ENCODE measurements at regions not wholly inside any gene's neighbourhood (a gene's known extent, or its start where the extent isn't known, plus 50 kb on each side); places are given as distances from the start of the nearest gene placed in this dataset.

DNA sequence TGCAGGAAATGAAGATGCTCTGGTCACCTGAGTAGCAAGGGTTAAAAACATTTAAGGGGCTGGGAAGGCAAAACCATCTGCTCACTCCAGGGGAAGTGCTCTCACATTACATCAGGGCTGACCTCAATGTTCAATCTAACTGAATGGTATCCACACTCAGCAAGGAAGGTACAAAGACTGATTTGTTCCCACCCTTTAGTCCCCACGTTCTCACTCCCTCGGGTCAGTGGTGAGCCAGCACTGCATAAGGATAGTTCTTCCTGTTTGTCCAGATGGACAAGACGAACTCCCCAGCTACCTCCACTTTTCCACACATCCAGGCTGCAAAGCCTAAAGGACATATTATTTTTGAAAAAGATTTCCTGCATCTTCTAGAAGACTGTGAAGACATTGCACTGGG lies 126.6 kb upstream of the SLC14A2 start:
- DNase-seq (ENCODE audit: low read depth): no peak

DNA sequence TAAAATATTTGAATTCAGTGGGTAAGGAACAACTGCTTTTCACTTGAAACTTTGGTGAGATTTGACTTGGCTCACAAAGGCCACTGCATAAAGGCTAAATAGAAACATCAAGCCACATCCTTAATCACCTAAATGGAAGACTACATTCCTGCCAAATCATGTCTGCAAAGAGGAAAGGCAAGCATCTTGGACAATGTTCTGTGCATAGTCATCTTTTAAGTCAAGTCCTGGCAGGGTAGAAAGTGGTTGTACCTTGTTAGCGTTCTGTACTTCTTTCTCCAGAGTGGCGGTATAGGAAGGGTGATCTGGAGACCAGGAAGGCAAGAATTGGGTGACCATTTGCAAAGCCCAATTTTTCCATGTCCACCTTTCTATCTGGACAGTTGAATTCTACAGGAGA lies 121.4 kb upstream of the SLC14A2 start:
- DNase-seq (ENCODE audit: low read depth): no peak

DNA sequence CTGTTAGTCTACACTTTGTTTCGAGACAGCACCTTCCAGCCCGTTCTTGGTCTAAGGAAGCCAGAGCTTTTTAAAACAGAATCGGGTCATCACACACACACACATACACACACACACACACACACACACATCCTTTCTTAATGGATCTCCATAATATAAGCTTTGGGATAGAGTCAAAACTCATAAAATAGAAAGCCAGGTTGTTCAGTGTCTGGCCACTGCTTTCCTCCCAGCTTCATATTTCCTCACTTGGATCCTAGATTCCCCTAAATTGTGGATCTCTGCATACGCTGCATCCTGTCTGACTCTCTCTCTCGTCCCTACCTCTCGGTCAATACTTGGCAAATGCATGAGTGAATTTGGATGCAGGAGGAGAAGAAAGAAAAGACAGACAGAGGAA lies 120.5 kb upstream of the SLC14A2 start:
- no peak for DNase-seq (ENCODE audit: low read depth)

DNA sequence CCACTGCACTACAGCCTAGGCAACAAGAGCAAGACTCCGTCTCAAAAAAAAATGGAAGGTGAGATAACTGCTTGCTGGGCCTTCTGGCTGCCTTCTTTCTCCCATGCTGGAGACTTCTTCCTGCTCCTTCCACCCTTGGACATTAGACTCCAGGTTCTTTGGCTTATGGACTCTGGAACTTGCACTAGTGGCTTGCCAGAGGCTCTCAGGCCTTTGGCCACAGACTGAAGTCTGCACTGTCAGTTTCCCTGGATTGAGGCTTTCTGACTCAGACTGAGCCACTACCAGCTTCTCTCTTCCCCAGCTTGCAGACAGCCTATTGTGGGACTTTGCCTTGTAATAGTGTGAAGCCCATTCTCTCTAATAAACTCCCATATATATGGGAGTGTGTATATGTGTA lies 118.5 kb upstream of the SLC14A2 start:
- DNase-seq (ENCODE audit: low read depth): no peak

DNA sequence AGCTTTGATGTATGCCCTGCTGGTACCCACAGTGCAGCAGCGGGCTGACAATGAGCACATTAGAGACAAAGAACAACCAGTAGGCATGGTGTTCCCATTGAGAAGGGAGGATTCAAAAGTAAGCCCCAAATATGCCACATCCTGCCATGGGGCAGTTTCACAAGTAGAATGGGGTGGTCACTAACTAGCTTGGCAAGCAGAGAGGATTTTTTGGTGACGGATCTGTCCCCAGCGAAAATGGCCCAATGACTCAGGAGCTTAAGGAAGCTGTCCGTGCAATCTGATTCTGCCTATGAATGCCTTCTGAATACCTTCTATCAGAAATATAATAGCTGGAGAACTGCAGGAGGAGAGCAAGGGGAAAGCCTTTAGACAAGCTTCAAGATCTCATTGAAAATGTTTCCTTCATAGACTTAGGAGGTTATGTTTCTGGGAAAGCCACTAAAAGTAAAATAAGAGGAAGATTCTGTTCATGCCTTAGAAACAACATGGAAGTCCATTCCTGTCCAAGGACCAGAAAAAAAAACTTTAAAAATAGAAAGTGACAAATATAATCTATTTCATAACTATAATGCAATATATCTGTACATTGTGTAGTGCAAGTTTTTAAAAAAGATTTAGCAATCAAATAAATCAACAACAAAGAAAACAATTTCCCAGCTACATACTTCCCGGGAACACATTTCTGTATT lies 117.5 kb upstream of the SLC14A2 start:
- DNase-seq (ENCODE audit: low read depth): no peak

DNA sequence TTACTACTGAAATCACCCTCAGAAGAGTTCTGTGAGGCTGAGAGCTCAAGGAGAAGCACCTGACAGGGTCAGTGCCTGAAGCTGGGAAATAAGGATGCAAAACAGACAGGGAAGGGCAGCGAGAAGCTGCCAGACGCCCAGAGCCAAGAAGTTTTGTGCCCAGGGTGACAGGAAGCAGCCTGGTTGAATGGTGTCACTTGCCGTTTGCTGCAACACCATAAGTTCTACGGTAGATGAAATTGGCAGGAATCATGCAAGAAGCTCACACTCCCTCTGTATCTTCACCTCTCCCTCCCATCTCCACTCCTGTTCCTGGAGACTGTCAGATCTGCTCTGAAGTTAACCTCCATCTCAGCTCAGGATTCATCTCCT lies 117.0 kb upstream of the SLC14A2 start:
- no peak for DNase-seq (ENCODE audit: low read depth)

DNA sequence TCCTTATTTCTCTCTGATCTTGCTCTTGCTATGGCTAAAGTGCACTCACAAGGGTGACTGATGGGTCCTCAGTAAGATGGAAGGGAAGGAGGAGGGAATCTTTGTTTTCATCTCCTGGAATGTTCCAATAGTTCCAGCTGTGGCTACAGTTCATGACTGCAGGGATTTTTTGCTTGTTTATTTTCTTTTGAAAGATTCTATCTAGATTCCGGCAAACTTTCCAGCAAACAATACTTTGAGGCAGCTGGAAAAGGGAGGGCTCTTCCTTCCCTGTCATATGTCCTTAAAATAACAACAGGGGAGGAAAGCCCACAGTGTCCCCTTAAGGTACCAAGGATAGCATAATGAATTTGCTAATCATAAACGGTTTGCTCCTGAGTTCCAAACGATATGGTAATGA lies 111.3 kb upstream of the SLC14A2 start:
- DNase-seq (ENCODE audit: low read depth): no peak

DNA sequence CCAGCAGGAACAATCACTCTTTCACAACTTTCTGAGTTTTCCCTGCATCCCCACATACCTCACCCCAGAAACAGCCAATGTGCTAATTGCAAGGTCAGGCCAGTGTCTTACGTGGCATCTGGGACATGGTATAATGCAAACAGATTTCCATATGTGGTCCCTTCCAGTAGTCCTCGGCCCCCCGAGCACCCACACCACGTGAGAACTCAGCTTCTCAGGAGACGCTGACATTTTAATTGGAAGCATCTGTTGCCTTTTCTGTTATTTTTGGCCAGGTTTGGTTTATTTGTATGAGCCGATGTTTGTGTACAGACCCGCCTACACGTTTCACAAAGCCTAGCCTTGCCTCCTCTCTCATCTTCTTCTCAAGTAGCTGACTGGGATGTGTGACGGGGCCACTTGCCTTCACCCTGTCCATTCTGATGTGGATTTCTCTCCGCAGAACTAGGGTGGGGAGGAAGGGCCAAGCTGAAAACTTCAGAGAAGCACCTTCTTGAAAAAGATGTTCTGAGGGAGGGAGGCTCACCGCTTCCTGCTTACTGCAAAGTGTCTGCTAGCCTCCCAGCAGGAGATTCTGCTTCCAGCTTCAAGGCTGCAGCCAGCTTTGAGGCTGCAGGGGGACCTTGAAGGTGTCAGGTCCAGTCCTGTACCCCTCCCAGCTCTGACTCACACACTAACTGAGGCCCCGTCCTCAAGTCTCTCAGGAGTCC lies 109.6 kb upstream of the SLC14A2 start:
- DNase-seq (ENCODE audit: low read depth): no peak

DNA sequence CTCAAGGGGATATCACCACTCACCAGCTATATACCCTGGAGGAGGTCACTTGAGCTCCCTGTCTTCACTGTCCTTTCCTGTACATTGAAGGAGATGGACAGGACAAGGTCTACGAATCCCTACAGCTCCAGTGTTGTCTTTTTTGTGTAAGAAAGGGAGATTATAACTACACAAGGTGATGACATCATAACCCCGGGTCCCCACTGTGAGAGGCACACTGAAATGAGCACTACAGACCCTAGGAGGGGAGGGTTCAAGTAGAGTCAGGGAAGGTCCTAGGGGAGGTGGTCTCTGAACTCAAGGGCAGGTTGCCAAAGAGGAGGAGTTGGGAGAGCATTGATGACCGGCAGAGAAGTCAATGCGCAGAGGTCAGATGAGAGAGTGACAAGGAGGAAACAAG lies 108.3 kb upstream of the SLC14A2 start:
- DNase-seq (ENCODE audit: low read depth): no peak

DNA sequence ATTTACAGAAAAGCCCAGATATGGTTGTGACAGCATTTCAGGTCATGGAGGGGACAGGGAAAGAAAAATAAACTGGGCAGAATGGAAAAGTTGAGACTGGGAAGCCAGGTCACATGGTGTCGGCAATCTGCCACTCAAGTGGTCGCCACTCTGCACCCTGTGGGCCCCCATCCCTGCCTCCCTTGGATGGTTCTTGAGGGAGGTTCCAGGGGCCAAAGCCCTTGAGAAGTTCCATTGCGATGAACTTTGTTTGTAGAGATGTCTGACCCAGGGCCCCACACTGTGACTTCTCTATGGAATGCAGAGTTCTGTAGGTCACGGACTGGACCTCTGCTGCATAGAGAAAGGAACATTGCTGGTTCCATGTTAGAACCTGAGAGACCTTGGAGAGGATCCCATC lies 105.7 kb upstream of the SLC14A2 start:
- DNase-seq (ENCODE audit: low read depth): no peak

DNA sequence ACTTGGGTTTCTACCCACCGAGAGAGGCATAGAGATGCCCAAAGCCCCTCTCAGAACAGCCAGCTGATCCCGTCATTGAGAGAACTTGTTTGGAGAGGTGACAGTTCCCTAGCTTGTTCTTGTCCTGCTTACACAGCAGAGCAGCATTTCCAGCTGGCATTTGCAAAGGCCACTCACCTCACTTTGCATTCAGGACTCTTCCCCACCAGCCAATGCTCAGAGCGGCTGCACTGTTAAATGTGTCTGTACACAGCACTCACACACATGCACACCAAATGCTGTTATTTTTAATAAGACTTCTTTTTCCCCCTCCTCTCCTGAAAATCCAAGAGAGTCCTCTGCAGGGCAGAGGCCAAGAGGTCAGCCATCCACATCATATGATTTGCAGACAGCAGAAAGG lies 104.6 kb upstream of the SLC14A2 start:
- DNase-seq (ENCODE audit: low read depth): no peak

DNA sequence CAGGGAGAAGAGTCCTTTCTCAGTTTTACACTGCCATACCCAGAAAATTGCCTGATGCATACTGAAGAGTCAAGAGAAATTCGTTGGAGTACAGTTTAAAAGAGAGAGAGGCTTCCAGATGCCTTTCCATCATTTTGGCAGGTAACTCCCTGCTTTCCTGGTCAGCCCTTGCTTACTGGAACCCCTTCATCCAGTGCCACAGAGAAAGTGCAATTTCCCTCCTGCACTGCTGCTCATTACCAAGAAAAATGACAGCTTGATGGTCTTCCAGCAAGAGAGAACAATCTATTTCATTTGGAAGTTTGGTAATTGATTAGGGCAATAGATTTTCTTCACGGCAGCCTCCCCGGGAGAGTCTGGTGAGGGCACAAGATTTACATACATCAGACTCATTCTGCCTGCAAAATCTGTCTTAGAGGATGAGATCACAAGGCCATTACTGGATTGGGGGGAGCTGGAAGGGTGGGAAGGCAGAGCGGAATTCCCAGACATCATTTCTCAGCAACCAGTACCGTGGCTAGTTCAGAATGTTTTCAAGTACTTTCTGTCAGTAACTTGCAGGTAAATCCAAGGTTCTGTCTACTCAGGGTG lies 102.8 kb upstream of the SLC14A2 start:
- no peak for DNase-seq (ENCODE audit: low read depth)

DNA sequence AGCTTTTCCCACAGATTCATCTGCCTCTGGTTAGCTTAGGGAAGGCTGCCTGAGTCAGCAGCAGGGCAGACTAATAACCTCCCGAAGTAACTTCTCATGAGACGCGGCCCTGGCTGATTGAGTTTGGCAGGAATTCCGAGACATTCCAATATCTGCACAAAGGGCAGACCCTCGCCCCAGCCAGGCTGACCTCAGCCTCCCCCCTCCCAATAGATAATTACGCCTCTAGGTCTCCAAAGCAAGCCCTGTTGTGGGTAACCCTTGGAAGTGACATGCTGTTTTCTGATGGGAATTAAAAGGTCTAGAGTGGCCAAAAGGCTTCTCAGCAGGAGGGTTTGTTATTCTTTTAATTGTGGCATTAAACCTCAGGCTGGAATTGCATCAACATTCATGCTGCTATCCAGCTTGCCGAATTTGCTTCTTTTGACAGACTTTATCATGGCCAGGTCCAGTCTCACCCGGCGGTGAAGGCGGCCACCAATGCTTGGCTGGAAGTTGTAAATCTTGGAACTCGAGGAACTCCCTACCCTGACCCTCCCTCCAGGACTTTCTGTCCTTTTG lies 98.0 kb upstream of the SLC14A2 start:
- no peak for DNase-seq (ENCODE audit: low read depth)

DNA sequence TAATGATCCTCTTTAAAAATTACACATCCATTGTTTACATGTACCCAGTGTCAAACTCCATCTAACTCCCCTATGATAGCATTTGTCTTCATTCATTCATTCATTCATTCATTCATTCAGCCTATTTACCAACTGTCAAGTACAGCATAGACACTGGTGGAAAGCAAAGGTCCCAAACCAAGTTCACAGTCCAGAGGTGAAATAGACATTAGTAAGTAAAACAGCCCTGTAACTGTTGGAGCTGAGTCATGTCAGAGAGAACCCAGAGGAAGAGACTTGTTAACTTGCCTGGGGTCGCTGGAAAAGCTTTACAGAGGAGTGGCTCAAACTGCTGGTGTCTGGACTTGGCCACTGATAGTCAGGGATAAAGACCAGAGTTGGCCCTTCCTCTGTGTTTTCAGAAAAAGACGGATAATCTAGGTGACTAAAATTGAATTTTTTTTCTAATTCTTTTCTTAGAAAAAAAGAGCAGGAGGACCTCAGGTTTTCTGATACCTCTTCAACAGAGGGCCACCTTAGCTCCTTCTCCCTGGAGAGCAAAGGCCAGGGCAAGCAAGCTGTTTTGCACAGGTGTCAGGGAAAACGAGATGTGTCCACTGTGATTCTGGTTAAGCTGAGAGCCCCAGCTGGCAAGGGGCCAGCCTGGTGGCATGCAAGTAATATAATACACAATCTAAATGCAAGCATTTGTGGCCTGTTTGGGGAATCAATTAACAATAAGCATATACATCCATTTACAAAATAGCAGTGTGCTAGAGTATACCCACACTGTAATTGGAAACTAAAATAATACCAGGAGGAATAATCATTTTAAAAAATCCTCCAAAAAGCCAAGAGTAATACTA lies 96.7 kb upstream of the SLC14A2 start:
- DNase-seq (ENCODE audit: low read depth): no peak

DNA sequence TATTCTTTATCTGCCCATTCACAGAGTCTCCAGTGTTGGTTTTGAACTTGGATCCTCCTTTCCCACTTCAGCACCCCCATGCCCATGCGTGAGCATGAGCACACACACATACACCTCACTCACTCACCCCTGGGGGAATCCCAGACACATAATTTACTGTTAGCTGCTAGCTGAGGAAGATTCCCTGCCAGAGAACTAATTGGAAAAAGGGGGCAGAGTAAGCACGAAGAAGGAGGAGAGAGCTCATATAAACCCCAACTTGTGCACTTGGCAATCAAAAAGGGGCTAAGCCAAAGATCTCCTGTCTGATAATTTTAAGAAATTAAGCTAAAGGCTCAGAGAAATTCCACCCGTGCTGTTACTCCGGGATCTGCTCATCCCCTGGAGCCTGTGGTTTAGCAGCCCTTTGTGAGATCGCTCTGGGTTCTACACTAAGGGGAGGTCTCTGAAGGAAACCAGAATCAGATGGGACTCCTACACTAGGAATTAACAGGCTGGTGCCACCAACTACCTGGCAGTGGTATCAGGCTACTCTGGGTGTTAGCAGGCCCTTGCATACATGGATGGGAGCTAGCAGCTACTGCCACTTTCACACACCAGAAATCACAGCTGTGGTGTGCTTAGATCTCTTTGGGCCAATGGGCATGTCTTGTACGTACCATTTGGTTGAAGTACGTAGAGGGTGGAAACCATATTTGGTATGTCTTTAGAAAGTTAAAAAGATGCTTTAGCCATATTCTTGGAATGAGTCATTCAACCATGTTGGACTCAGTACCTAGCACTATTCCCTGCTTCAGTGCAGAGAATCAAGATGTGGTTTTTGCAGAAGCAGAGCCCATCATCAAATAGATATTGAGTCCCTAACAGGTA lies 95.6 kb upstream of the SLC14A2 start:
- no peak for DNase-seq (ENCODE audit: low read depth)

DNA sequence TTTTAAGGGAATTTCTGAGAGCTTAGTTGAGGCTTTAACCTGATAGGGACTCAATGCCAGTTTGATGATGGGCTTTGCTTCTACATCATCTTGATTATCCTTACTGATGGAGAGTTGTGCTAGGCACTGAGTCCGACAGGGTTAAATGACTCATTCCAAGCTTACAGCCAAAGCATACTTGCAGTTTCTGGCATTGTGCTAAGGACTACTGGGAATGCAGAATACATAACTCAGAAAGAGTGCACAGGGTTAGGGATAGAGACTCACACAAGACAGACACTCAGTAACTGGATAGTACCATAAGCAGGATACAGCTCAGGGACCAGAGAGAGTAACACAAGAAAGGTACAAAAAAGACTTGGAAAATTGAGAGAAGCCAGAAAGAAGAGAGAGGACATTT lies 94.1 kb upstream of the SLC14A2 start:
- DNase-seq (ENCODE audit: low read depth): no peak

DNA sequence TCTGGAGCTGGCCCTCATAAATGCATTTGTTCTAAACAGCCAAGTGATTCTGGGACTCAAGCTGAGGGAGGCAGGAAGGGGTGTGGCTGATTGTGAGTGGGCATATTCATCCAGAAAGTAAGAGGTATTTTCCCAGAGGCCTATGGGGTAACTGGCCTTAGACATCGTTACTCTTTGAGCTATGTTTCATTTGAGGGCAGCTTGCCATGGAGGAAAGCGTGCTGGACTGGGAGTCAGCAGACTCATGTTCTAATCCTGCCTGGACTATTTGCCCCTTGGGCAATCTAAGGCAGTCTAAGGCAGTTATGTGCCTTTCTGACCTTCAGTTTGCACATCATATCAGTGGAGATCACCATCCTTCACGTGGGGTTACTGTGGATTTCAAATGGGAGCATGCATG lies 93.5 kb upstream of the SLC14A2 start:
- DNase-seq (ENCODE audit: low read depth): no peak

DNA sequence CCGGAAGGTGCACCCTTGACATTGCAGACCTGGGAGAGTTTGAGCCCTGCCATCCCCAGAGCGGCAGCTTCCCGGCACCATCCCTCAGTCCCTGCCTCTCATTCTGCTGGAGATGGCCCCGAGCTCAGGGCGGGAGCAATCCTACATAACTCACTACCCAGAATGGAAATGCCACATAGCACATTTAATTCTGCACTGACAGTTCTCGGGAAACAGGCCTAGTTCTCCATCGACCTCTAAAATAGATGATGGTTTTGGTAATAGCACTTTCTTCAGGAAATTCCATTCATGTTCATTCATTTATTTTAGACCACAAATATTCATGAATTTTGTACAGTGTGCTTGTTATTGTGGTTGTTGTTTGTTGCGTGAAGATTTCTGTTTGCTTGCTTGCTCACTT lies 92.9 kb upstream of the SLC14A2 start:
- no peak for DNase-seq (ENCODE audit: low read depth)

DNA sequence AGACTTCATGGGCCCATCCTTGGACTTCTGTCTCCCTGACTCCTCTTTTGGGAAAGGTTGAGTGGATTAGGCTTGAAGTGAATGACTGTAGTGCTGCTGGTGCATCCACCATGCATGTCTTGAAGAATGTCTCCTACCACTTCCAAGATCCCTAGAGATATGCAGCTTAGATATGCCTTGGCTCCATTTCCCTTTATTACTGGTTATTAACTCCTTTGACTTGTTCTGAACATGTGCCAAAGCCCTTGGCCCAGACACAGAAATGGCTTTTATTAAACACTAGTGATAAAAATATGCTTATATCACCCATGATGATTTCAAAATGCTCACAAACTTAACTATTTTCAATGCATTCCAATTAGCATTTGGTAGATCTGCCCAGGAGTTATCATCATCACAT lies 90.0 kb upstream of the SLC14A2 start:
- no peak for DNase-seq (ENCODE audit: low read depth)

DNA sequence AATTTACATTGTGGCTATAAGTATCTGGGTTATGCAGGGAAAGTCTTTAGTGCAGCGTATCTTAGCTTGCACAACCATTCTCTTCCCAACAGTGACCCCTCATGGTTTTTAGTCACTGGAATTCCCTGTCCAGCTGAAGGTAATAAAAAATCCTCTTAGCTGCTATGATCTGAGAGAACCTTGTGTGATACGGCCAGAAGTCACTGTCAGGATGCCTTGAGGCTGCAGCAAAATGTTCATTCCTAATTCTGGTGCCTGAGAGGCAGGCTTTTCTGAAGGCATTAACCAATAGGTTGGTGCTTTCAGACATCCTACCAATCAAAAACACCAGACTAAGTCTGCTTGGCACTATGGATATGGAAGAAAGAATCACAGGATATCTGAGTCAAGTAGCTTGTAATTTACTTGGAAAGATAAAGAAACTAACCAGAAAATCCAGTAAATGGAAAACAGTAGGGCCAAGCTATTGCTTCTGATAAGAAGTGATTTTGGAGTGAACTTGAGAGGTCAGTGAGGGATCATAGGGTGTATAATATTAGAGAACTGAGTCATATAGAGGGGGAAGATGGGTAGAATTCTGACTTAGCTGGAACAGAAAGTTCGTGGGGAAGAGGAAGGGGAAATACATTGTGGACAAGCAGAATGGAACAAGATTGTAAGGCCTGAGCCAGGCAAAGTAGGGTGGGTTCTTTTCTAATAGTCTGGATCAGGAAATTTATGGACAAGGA lies 89.0 kb upstream of the SLC14A2 start:
- no peak for DNase-seq (ENCODE audit: low read depth)

DNA sequence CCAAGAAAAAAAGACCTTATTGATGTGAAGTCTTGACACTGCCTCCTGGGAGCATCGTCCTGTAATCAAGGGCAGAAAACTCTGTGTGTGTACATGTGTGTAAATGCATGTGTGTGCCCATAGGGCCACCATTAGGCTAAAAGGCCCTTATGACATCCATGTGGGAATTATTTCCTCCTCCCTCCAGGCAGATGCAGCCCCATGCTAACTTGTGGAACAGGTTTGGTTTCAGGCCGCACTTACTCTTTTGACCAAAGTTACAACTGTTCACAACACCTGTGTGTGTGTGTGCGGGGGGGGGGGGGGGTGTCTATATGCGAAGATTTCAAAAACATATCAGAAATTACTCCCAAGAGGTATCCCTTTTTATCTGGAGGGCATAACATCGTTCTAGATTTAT lies 87.4 kb upstream of the SLC14A2 start:
- no peak for DNase-seq (ENCODE audit: low read depth)
